HepG2 (cell line): ENCODE measurements at regions not wholly inside any gene's neighbourhood (a gene's known extent, or its start where the extent isn't known, plus 50 kb on each side); places are given as distances from the start of the nearest gene placed in this dataset.
A peak's percentile ranks its signal among the peaks of the same experiment; 100 is the strongest.

Experiments
- ATF1 ChIP-seq: IDR thresholded peaks from 2 replicates; pipeline ENCODE4 v1.6.1; 2016; ENCODE audit warnings: mild to moderate bottlenecking, control low read depth
- BRCA1 ChIP-seq: sonication (generic); formaldehyde crosslinking; IDR thresholded peaks from 2 replicates; pipeline ENCODE4 v1.4.0; 2020; ENCODE audit warnings: missing genetic modification reagents
- CREM ChIP-seq, 2 experiments: sonication (generic) in 1 of 2; formaldehyde crosslinking in 1 of 2; IDR thresholded peaks; 2 replicates each; pipeline versions ENCODE4 v1.4.0 to v1.6.1; 2016 to 2020; ENCODE audit warnings: antibody characterized with exemption in 1 of 2, mild to moderate bottlenecking in 1 of 2, missing genetic modification reagents in 1 of 2
- FOXA3 ChIP-seq: IDR thresholded peaks from 2 replicates; pipeline ENCODE4 v1.6.1; 2016; ENCODE audit warnings: missing genetic modification reagents, missing compliant biosample characterization
- FOXO1 ChIP-seq: sonication (generic); formaldehyde crosslinking; IDR thresholded peaks from 2 replicates; pipeline ENCODE4 v1.4.0; 2020; ENCODE audit warnings: missing genetic modification reagents
- HOXA3 ChIP-seq: sonication (generic); formaldehyde crosslinking; IDR thresholded peaks from 2 replicates; pipeline ENCODE4 v1.5.0; 2020; ENCODE audit warnings: missing genetic modification reagents
- ISL2 ChIP-seq: sonication (generic); formaldehyde crosslinking; IDR thresholded peaks from 2 replicates; pipeline ENCODE4 v1.5.0; 2020; ENCODE audit warnings: missing genetic modification reagents
- NFYC ChIP-seq: IDR thresholded peaks from 2 replicates; pipeline ENCODE4 v1.6.1; 2016; ENCODE audit warnings: missing genetic modification reagents, missing compliant biosample characterization
- RFX3 ChIP-seq: IDR thresholded peaks from 2 replicates; pipeline ENCODE4 v1.6.1; 2016; ENCODE audit warnings: missing biosample characterization, missing genetic modification reagents
- SOX5 ChIP-seq: IDR thresholded peaks from 2 replicates; pipeline ENCODE4 v1.6.1; 2016; ENCODE audit warnings: borderline replicate concordance
- TFE3 ChIP-seq: IDR thresholded peaks from 2 replicates; pipeline ENCODE4 v1.6.1; 2016
- ZBTB7A ChIP-seq: sonication (generic); formaldehyde crosslinking; IDR thresholded peaks from 2 replicates; pipeline ENCODE4 v1.8.0; 2022; ENCODE audit warnings: mild to moderate bottlenecking, missing genetic modification reagents
- ZFP90 ChIP-seq: sonication (generic); formaldehyde crosslinking; IDR thresholded peaks from 2 replicates; pipeline ENCODE4 v1.8.0; 2022; ENCODE audit warnings: missing genetic modification reagents, mild to moderate bottlenecking, inconsistent platforms, borderline replicate concordance
- ZGPAT ChIP-seq: IDR thresholded peaks from 2 replicates; pipeline ENCODE4 v1.6.1; 2016; ENCODE audit warnings: mild to moderate bottlenecking
- ZNF263 ChIP-seq: sonication (generic); formaldehyde crosslinking; IDR thresholded peaks from 2 replicates; pipeline ENCODE4 v1.4.0; 2020; ENCODE audit warnings: missing genetic modification reagents
- ZNF567 ChIP-seq: sonication (generic); formaldehyde crosslinking; IDR thresholded peaks from 2 replicates; pipeline ENCODE4 v1.8.1; 2023; ENCODE audit warnings: mild to moderate bottlenecking, missing genetic modification reagents, borderline replicate concordance
- ZNF646 ChIP-seq: sonication (generic); formaldehyde crosslinking; IDR thresholded peaks from 2 replicates; pipeline ENCODE4 v1.9.0; 2021; ENCODE audit warnings: mild to moderate bottlenecking, missing genetic modification reagents
- ZNF674 ChIP-seq: sonication (generic); formaldehyde crosslinking; IDR thresholded peaks from 2 replicates; pipeline ENCODE4 v1.5.0; 2020; ENCODE audit warnings: low read depth, mild to moderate bottlenecking, missing genetic modification reagents
- ZNF7 ChIP-seq: IDR thresholded peaks from 2 replicates; pipeline ENCODE4 v1.6.1; 2016; ENCODE audit warnings: missing biosample characterization, missing genetic modification reagents
- ZNF709 ChIP-seq: sonication (generic); formaldehyde crosslinking; IDR thresholded peaks from 2 replicates; pipeline ENCODE4 v1.5.0; 2020; ENCODE audit warnings: mild to moderate bottlenecking, missing genetic modification reagents
- ZSCAN9 ChIP-seq: IDR thresholded peaks from 2 replicates; pipeline ENCODE4 v1.6.1; 2016; ENCODE audit warnings: borderline replicate concordance

GRCh38 chr2:138282014-138282672, 219.4 kb upstream of the SPOPL start (continued):
- peak; percentile 72; the same call in 1 of the 2 replicates for TF ChIP-seq ZNF263 (CRISPR knock-in tag)
- no peak for TF ChIP-seq ZFP90 (CRISPR knock-in tag)
- TF ChIP-seq ISL2, result peak; percentile 37; the same call in 1 of the 2 replicates
- TF ChIP-seq CREM (IDR thresholded peaks at IDR 0.05), result peak; percentile 77
- TF ChIP-seq CREM (CRISPR knock-in tag; IDR thresholded peaks at IDR 0.05), result no peak
- TF ChIP-seq ZSCAN9 (CRISPR knock-in tag), result 0 out of 2 replicates have a peak, but pooled peaks have one; percentile 30
- TF ChIP-seq ZNF674, result no peak
- peak; percentile 73; the same call in 1 of the 2 replicates for TF ChIP-seq ATF1 (CRISPR knock-in tag)
- TF ChIP-seq ZNF709, result no peak
- TF ChIP-seq NFYC (CRISPR knock-in tag), result peak; percentile 24; the same call in 1 of the 2 replicates
- peak; percentile 66; the same call in 1 of the 2 replicates for TF ChIP-seq ZGPAT
- TF ChIP-seq HOXA3 (CRISPR knock-in tag), result peak; percentile 60; the same call in 1 of the 2 replicates
- TF ChIP-seq ZNF567 (CRISPR knock-in tag), result no peak
- 0 out of 2 replicates have a peak, but pooled peaks have one; percentile 62 for TF ChIP-seq BRCA1 (CRISPR knock-in tag)
- peak; percentile 49; the same call in 1 of the 2 replicates for TF ChIP-seq ZNF646
- TF ChIP-seq RFX3 (CRISPR knock-in tag), result no peak
- peak; percentile 76; the same call in 1 of the 2 replicates for TF ChIP-seq FOXO1 (CRISPR knock-in tag)
- TF ChIP-seq SOX5 (CRISPR knock-in tag), result peak; percentile 66; the same call in 1 of the 2 replicates
- TF ChIP-seq TFE3 (CRISPR knock-in tag), result peak; percentile 67
- peak; percentile 79 for TF ChIP-seq ZNF7
- TF ChIP-seq FOXA3 (CRISPR knock-in tag), result peak; percentile 97
- 0 out of 2 replicates have a peak, but pooled peaks have one; percentile 34 for TF ChIP-seq ZBTB7A (CRISPR knock-in tag)
